K562 (cell line): ENCODE measurements at regions not wholly inside any gene's neighbourhood (a gene's known extent, or its start where the extent isn't known, plus 50 kb on each side); places are given as distances from the start of the nearest gene placed in this dataset.

Experiments used
- ATAC-seq: fragments of 200-7000 bp; cut with Tn5 transposase; 3 replicates; pipeline ENCODE4 v1.9.1; 2020; ENCODE audit warnings: moderate library complexity
- BruUV-seq: library from RNA; stranded (reverse); fragments of 400-500 nt; replicated peaks from 2 replicates; lab custom pipeline; 2021; lab: Mats Ljungman, UMichigan
- CTCF ChIA-PET: fragments of 300-600 bp; formaldehyde crosslinking; extraction: SDS; loops from one replicate; lab custom pipeline; 2021; ENCODE audit warnings: low intra/inter-chr PET ratio; lab: Yijun Ruan, JAX
- POLR2A ChIA-PET: fragments of 300-600, 350-650 bp; sonication (Branson Sonifier 250); formaldehyde crosslinking; extraction: SDS; loops from one replicate; lab custom pipeline; 2021; ENCODE audit warnings: antibody characterized with exemption, inconsistent platforms; lab: Yijun Ruan, JAX
- DNase-seq, 4 experiments: peaks; one replicate each; pipeline versions ENCODE4 v3.0.0 to v3.0.0-alpha.2; 2011 to 2018; ENCODE audit warnings: low spot score in 3 of 4, mixed read lengths in 3 of 4; ENCODE audit errors: extremely low read depth in 1 of 4
- FAIRE-seq: peaks from 2 replicates; lab custom pipeline; 2011; peaks lifted over from hg19 to GRCh38; lab: Jason Lieb, UNC
- H2AFZ ChIP-seq: 2 replicates; pipeline ENCODE4 v1.6.0; 2011; ENCODE audit warnings: low read depth, low read length, control low read depth, inconsistent platforms
- H3K27ac ChIP-seq: fragments of 200-600 bp; 3 replicates; pipeline ENCODE4 v1.8.0; 2011; ENCODE audit warnings: low read depth, mild to moderate bottlenecking, control low read depth, inconsistent platforms, low read length, moderate library complexity, mixed read lengths; ENCODE audit errors: extremely low read depth
- H3K27me3 ChIP-seq, 2 experiments: fragments of 300-600 bp in 1 of 2; 2 replicates in 1 of 2; 3 replicates in 1 of 2; pipeline versions ENCODE4 v1.6.0 to v1.8.0; 2011; ENCODE audit warnings: inconsistent platforms in 2 of 2, low read length in 2 of 2, mild to moderate bottlenecking in 1 of 2, mixed read lengths in 1 of 2, moderate library complexity in 1 of 2; ENCODE audit not compliant: control insufficient read depth in 2 of 2, insufficient read depth in 2 of 2
- H3K36me3 ChIP-seq: fragments of 300-600 bp; 3 replicates; pipeline ENCODE4 v1.8.0; 2011; ENCODE audit warnings: mild to moderate bottlenecking, low read length, inconsistent platforms; ENCODE audit not compliant: control insufficient read depth, insufficient read depth
- H3K4me1 ChIP-seq, 2 experiments: fragments of 200-600 bp in 1 of 2; replicated peaks in 1 of 2; 2 replicates in 1 of 2; 3 replicates in 1 of 2; pipeline versions ENCODE4 v1.5.1 to v1.8.0; 2011; ENCODE audit warnings: inconsistent platforms in 2 of 2, low read length in 2 of 2, mild to moderate bottlenecking in 1 of 2, mixed read lengths in 1 of 2, moderate library complexity in 1 of 2; ENCODE audit not compliant: control insufficient read depth in 2 of 2, insufficient read depth in 2 of 2
- H3K4me2 ChIP-seq: 2 replicates; pipeline ENCODE4 v1.6.1; 2011; ENCODE audit warnings: low read length, control low read depth, inconsistent platforms, mixed read lengths; ENCODE audit not compliant: insufficient read depth
- H3K4me3 ChIP-seq: fragments of 200-600 bp; sonication (generic), shearing (Covaris generic); 2 replicates; pipeline ENCODE4 v1.5.1; 2016; ENCODE audit warnings: control low read depth, inconsistent platforms
- H3K79me2 ChIP-seq: fragments of 200-600 bp; 3 replicates; pipeline ENCODE4 v1.8.0; 2011; ENCODE audit warnings: low read length, inconsistent platforms; ENCODE audit not compliant: control insufficient read depth, insufficient read depth
- H3K9ac ChIP-seq, 2 experiments: 2 replicates each; pipeline versions ENCODE4 v1.6.0 to v1.6.1; 2011; ENCODE audit warnings: low read depth in 2 of 2, low read length in 2 of 2, control low read depth in 1 of 2, inconsistent platforms in 1 of 2, mild to moderate bottlenecking in 1 of 2, mixed read lengths in 1 of 2; ENCODE audit not compliant: insufficient read depth in 1 of 2
- H3K9me1 ChIP-seq: one replicate; pipeline ENCODE4 v1.6.0; 2011; ENCODE audit warnings: inconsistent platforms, mild to moderate bottlenecking, low read length, moderate library complexity; ENCODE audit not compliant: control insufficient read depth, insufficient read depth
- H3K9me3 ChIP-seq: replicated peaks from 2 replicates; pipeline ENCODE4 v1.5.1; 2011; ENCODE audit warnings: low read depth, low read length, inconsistent platforms; ENCODE audit not compliant: control insufficient read depth, insufficient read depth
- H4K20me1 ChIP-seq: replicated peaks from 2 replicates; pipeline ENCODE4 v1.6.1; 2011; ENCODE audit warnings: low read length, inconsistent platforms, mixed read lengths; ENCODE audit not compliant: control insufficient read depth, insufficient read depth
- ARNT ChIP-seq, 2 experiments: fragments of 450-650 bp; IDR thresholded peaks; 2 replicates each; pipeline ENCODE4 v1.6.1; 2016; ENCODE audit warnings: mild to moderate bottlenecking in 1 of 2
- CREBBP ChIP-seq: IDR thresholded peaks from one replicate; pipeline ENCODE4 v1.6.1; 2012; ENCODE audit warnings: low read depth, mild to moderate bottlenecking, control low read depth, inconsistent platforms, low read length
- HOMEZ ChIP-seq: fragments of 250-450 bp; sonication (Bioruptor Pico); IDR thresholded peaks from 2 replicates; pipeline ENCODE4 v1.4.0; 2020; ENCODE audit warnings: mild to moderate bottlenecking, moderate library complexity
- MLLT1 ChIP-seq, 2 experiments: fragments of 450-650 bp; IDR thresholded peaks; 2 replicates each; pipeline ENCODE4 v1.6.1; 2016
- PHF21A ChIP-seq: fragments of 450-650 bp; IDR thresholded peaks from 2 replicates; pipeline ENCODE4 v1.6.1; 2017; ENCODE audit warnings: low read depth, borderline replicate concordance
- PRPF4 ChIP-seq: fragments of 200-400 bp; formaldehyde crosslinking; IDR thresholded peaks from one replicate; pipeline ENCODE4 v1.6.1; 2017; ENCODE audit warnings: low read length, low read depth, mild to moderate bottlenecking; ENCODE audit not compliant: insufficient read depth, poor library complexity, severe bottlenecking
- SIN3A ChIP-seq, 2 experiments: fragments of 150-350 bp in 1 of 2; IDR thresholded peaks; 2 replicates each; pipeline ENCODE4 v1.6.1; 2011 to 2016; ENCODE audit warnings: borderline replicate concordance in 2 of 2, low read depth in 2 of 2, low read length in 2 of 2, mild to moderate bottlenecking in 2 of 2, moderate library complexity in 2 of 2; ENCODE audit not compliant: control insufficient read depth in 1 of 2
- ZFP1 ChIP-seq: fragments of 450-650 bp; formaldehyde crosslinking; IDR thresholded peaks from 2 replicates; pipeline ENCODE4 v1.4.0; 2020; ENCODE audit warnings: mild to moderate bottlenecking, mixed read lengths
- ZFP36 ChIP-seq: fragments of 150-350 bp; IDR thresholded peaks from 2 replicates; pipeline ENCODE4 v1.6.1; 2018; ENCODE audit warnings: low read length, low read depth; ENCODE audit not compliant: partially characterized antibody
- ZNF143 ChIP-seq: sonication (generic); formaldehyde crosslinking; IDR thresholded peaks from 2 replicates; pipeline ENCODE4 v1.9.0; 2022; ENCODE audit warnings: mild to moderate bottlenecking, missing genetic modification reagents
- WGBS: fragments of 100-300 bp; shearing (Covaris generic); methylation state at CpG from one replicate; pipeline ENCODE4 v1.1.6; 2016; ENCODE audit warnings: low coverage, mixed read lengths; ENCODE audit not compliant: insufficient coverage; ENCODE audit errors: missing lambda C conversion rate; 5-methylcytosine and 5-hydroxymethylcytosine counted together
- in situ Hi-C: fragments of 300-500 bp; cut with MboI; formaldehyde crosslinking; loops from 4 replicates; pipeline ENCODE4 v1.15.0; 2018; ENCODE audit warnings: inconsistent platforms, mixed read lengths
- intact Hi-C: fragments of 100-400 bp; cut with micrococcal nuclease; formaldehyde crosslinking; loops from 2 replicates; pipeline ENCODE4 v1.14.2; 2022

- Histone ChIP-seq H3K9ac (no peak overlapping the region), H2AFZ (no peak overlapping the region), H4K20me1 (no peaks in the 10 kb centered on the region), H3K27ac (no peak overlapping the region), H3K9me3 (peaks cover 3% of the 10 kb centered on the region), H3K4me1 (no peaks in the 10 kb centered on the region; a peak in 1 of 5 replicates), H3K4me2 (no peak overlapping the region), H3K9me1 (no peaks in the 10 kb centered on the region), H3K36me3 (no peaks in the 10 kb centered on the region), H3K4me3 (no peak overlapping the region), H3K79me2 (no peaks in the 10 kb centered on the region), H3K27me3 (no peaks in the 10 kb centered on the region)
- no TSS peak for BruUV-seq
- ATAC-seq: no peak
- in situ Hi-C loops: no loop called here
- WGBS: 0% methylated on average over 2 of the region's 2 CpGs
- ChIA-PET CTCF (no interaction called here), POLR2A (no interaction called here)
- intact Hi-C loops: no loop called here
- FAIRE-seq: no peak
- DNase-seq: no peak
- TF ChIP-seq HOMEZ (CRISPR knock-in tag) (no peak), ZFP1 (CRISPR knock-in tag) (peak; percentile 92), PHF21A (no peak)
These were observed 142.8 kb downstream of the LPIN1 start for GRCh38 chr2:11889101-11889850.

GRCh38 chr2:11889854-11890253, 143.4 kb downstream of the LPIN1 start:
- Histone ChIP-seq H3K9ac (no peak overlapping the region), H3K4me3 (no peak overlapping the region), H3K9me3 (peaks cover 3% of the 10 kb centered on the region), H4K20me1 (no peaks in the 10 kb centered on the region), H3K4me2 (no peak overlapping the region), H3K36me3 (no peaks in the 10 kb centered on the region), H3K27ac (no peak overlapping the region), H3K79me2 (no peaks in the 10 kb centered on the region), H3K27me3 (no peaks in the 10 kb centered on the region), H3K9me1 (no peaks in the 10 kb centered on the region), H2AFZ (no peak overlapping the region), H3K4me1 (no peaks in the 10 kb centered on the region; a peak in 1 of 5 replicates)
- POLR2A ChIA-PET: no interaction called here
- FAIRE-seq (no peak), DNase-seq (no peak), ATAC-seq (no peak)
- intact Hi-C loops (no loop called here), in situ Hi-C loops (no loop called here)
- BruUV-seq: no TSS peak
- CTCF ChIA-PET: no interaction called here
- WGBS: 11% methylated on average over 1 of the region's 1 CpG
- TF ChIP-seq SIN3A (IDR thresholded peaks at IDR 0.05; ENCODE audit: borderline replicate concordance in 2 of 2, control insufficient read depth in 1 of 2, low read depth in 2 of 2, low read length in 2 of 2) (no peak), ARNT (IDR thresholded peaks at IDR 0.05) (no peak), PRPF4 (no peak), MLLT1 (IDR thresholded peaks at IDR 0.05) (no peak), ZFP36 (no peak), CREBBP (no peak), ZNF143 (CRISPR knock-in tag) (no peak)
